Medulla oblongata (tissue), 1 donor: ENCODE measurements at regions not wholly inside any gene's neighbourhood (a gene's known extent, or its start where the extent isn't known, plus 50 kb on each side); places are given as distances from the start of the nearest gene placed in this dataset.
"Not testable (repeated sequence)": the region's sequence is repeated elsewhere in the genome, so short reads cannot be mapped to it uniquely, and the experiment has no call there.

Source experiments
- DNase-seq: peaks from one replicate; pipeline ENCODE4 v3.0.0-alpha.2; 2015; ENCODE audit errors: extremely low spot score

DNA sequence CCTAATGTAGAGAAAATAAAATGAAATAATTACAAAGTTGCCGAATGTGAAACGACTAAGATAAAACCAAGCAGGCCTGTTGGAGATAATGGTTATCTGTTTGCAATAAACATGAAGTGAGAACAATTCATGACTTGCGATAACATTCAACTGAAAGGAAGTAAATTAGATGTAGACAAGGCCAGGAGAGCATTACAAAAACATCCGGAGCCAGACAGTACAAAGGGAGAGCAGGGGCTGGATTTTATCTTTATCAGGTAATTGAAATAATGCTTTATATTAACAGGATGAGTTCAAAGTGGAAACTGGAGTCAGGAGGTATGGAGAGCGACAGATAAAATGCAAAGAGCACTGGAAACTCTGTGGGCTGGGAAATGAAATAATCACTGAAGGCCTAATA, 265.6 kb upstream of the GOT2 start:
- no peak for DNase-seq

DNA sequence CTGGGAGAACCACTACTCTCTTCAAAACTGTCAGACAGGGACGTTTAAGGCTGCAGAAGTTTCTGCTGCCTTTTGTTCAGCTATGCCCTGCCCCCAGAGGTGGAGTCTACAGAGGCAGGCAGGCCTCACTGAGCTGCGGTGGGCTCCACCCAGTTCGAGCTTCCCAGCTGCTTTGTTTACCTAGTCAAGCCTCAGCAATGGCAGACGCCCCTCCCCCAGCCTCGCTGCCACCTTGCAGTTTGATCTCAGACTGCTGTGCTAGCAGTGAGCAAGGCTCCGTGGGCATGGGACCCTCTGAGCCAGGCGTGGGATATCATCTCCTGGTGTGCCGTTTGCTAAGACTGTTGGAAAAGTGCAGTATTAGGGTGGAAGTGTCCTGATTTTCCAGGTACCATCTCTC, 258.6 kb upstream of the GOT2 start:
- not testable (repeated sequence) for DNase-seq

DNA sequence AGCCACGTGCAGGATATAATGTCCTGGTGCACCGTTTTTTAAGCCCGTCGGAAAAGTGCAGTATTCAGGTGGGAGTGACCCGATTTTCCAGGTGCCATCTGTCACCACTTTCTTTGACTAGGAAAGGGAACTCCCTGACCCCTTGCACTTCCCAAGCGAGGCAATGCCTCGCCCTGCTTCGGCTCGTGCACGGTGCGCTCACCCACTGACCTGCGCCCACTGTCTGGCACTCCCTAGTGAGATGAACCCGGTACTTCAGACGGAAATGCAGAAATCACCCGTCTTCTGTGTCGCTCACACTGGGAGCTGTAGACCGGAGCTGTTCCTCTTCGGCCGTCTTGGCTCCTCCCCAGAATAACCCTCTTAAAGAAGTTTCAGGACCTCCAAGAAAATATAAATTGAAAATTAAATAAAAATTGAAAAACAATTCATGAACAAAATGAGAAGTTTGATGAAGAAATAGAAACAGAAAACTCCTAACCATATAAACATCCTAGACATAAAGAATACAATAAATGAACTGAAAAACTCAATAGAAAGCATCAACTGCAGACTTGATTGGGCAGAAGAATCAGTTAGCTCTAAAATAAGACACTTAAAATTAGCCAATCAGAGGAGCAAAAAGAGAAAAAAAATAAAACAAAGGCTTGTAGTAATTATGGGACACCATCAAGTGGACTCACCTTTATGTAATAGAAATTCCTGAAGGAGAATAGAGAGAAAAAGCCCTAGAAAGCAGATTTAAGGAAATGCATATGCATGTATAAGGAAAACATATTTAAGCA, 249.3 kb upstream of the GOT2 start:
- not testable (repeated sequence) for DNase-seq

DNA sequence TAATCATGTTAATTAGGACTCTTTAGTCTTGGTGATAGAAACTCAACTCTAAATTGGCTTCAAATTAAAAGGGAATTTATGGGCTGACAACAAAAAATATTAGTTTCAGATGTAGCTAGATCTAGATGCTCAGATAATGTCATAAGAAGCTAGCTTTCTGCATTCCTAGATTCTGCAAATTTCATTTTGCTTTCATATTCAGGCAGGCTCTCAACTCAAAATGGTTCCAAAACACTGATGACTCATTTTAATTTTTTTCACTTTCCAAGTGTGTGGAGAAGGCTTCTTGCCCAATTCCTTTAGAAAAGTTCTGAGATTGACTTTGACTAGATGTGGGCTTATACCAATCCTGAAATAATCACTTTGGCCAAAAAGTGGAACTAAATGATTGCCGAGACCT, 236.7 kb upstream of the GOT2 start:
- DNase-seq: no peak

DNA sequence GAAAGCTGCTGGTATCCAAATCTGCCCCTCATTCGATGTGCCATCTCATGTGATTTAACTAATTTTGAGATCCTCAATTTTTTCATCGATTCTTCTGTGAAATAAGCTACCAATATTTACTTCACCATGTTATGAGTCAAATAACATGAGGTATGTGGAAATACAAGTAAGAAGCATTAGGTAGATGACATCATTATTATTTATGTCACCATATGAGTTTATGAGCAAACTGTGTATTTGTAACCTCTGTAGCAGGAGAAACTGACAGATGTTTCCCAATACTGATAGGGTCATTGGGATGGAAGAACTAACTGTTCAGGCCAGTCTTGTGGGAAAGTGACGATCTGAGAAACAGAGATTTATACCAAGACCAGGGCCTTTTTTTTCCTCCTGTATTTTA, 229.4 kb upstream of the GOT2 start:
- DNase-seq: no peak

DNA sequence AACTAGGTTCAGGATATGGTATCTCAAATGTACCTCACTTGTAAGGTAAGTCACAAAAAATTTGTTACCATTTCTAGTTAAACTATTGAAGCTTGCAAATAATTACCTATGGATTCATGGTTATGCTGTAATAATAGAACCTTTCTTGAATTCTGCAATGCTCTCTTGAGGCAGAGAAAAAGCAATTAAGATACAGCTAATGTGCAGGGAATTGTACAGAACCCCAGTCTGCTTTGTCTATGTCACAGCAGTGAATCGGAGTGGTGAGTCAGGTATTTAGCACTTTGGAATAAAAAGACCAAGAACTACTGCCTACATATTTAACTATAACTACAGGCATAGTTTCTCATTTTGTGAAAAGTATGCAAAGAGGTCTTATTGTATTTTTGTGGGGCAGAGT, 228.7 kb upstream of the GOT2 start:
- DNase-seq: no peak

DNA sequence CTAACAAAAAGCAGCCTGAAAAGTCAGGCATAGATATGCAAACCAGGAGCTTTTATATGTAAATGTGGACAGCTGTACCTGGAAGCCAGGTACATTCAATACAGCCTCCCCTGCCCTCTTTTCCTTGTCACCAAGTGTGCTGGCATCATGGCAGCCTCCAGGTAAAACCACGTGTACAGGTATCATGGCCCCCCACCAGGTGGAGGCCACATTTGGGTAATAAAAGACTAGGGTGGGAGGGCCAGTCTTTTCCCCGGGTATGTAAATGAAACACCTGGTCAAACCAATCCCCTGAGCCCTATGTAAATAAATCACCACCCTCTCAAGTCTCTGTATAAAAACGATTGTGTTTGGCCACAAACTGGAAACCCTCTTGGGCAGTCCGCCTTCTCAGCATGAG, 226.4 kb upstream of the GOT2 start:
- DNase-seq: no peak

DNA sequence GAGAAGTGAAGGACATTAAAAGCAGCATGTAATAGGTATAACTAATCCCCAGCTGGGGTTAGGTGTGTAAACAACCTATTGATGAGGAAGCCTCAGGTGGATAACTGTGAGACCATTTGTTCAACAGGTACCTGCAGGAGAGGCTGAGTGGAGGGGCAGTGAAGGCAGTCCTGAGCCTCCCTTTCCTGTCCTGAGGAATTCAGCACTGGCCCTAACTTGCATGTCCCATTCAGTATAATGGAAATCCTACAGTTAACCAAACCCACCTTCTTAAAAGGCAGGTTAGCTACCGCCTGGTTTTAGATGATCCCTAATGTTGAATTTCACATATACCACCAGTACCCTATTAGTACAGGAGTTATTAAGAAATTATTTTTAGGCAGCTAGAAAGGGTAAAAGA, 225.9 kb upstream of the GOT2 start:
- no peak for DNase-seq

DNA sequence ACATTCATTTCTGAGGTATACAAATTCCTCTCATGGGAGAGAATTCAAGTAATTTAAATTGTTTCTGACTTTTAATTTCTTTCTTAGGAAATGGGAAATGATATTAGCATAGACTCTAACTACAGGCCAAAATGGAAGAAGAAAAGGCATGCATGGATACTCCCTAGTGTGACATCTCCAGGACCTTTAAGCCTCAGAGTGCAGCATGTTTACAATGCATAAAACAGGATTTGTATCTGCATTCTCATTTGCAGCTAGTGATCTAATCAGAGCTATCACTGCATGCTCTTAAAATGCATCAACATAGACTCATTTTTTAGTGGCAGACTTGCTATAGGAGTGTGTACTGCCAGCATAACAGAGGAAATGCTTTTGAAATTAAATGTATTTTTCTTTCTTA, 224.6 kb upstream of the GOT2 start:
- DNase-seq: no peak

DNA sequence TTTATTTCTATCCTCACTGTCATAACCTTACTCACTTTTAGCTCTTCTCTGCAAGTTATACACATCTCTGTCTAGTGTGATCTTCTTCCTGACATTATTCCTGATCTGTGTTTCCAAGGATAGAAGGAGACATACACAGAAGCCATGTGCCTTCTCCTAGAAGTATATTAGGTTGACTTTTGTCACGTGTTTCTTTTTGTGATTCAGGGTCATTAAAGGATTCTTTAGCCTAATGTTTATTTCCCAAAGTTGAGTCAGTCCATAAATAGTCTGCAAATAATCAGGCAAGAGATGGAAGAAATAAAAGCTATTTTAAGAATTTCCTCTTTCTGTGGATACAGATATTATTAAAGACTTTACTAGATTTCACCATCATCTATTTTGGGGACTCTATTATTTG, 214.1 kb upstream of the GOT2 start:
- DNase-seq: no peak

DNA sequence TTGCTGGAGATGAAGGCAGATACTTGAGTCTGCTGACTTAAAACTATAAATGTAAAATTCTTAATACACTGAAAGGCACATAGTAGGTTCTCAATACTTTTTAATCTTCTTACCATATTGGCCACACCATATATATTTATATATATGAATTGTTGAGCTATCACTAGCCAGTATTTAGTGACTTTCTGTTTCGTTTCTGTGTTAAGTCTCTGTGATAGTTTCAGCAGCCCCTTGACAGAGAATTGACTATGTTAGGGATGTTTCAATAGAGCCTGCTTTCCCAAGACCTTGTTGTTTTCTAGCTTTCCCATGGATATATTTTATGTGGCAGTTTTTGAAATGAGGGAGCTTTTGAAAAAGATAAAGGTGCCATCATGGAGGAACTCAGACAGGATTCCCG, 206.5 kb upstream of the GOT2 start:
- DNase-seq: no peak

DNA sequence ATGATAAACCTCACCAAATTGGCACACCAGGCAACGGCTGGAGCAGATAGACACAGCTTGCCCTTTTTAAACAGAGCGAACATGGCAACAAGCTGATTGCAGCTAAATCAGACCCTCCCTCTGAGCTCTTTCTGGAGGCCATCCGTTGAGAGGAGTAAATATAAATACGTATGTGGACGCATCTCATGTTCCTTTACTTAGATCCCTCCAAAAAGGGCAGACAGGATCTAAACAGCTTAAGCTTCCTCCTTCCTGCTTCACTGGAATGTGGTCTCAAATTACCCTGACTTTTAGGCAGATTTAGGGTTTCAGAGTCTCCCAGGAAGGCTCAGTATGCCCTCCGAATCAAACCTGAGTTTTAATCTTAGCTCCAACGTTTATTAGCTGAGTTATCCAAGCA, 204.7 kb upstream of the GOT2 start:
- DNase-seq: no peak

DNA sequence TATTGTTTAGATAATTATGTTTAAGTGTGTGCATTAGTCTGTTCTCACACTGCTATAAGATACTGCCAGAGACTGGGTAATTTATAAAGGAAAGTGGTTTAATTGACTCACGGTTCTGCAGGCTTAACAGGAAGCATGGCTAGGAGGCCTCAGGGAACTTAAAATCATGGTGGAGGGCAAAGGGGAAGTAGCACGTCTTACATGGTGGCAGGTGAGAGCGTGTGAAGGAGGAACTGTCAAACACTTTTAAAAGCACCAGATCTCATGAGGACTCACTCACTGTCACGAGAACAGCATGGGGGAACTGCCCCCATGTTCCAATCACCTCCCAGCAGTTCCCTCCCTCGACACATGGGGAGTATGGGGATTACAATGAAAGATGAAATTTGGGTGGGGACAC, 203.5 kb upstream of the GOT2 start:
- no peak for DNase-seq

DNA sequence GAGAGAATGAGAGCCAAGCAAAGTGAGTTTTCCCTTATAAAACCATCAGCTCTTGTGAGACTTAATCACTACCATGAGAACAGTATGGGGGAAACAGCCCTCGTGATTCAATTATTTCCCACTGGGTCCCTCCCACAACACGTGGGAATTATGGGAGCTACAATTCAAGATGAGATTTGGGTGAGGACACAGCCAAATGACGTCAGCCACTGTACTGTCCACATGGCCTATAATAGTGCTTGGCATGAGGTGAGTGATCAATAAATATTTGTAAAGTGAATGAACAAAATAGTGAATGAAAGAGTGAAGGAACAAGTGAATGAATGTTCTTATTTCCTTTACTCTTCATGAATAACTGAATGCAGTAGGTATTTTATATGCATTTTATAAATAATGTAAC, 199.1 kb upstream of the GOT2 start:
- DNase-seq: no peak

DNA sequence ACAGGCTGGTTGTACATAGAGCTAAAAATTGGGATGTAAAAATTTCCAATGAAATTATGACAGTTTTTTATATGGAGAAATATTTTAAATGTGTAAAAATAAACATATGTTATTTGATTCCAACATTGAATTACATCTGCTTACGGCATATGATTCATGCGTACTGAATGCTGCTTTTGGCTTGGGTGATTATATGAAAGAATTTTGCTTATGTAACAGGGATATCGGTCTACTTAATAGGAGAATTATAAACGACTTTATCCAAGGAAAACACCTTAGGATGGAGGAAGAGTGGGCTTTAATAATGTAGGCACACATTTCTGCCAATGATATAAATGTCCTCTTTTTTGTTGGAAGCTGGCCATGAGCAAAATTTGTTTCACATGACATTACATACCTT, 197.3 kb upstream of the GOT2 start:
- DNase-seq: no peak

DNA sequence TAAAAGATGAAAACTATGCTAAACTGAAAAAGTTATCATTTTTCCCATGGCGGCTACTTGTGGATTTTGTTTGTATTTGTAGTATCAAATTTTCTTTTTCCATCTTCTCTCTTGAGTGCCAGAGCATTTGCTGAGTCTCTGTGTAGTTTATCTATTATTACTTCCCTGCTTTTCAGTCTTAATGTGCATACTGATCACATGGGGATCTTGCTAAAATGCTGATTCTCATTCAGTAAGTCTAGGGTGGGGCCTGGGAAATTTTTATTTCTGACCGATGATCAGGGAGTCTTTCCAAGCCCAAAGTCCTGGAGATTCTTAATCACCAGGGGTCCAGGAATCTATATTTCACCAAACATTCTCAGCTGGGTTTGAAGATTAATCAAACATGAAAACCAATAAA, 189.0 kb upstream of the GOT2 start:
- no peak for DNase-seq

DNA sequence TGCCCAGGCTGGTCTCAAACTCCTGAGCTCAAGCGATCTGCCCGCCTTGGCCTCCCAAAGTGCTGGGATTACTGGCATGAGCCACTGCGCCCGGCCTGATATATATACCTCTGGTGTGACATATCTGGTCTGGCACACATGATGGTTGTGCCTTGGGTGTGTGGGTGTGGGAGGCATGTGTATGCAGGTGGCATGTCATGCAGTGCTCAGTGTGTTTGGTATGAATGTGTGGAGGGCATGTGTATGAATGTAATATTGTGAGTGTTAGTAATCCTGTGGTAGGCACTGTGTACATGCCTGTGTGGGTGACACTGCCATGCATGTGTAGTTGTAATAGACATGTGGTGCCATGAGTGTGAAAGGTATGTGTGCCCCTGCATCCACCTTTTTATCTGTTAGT, 179.3 kb upstream of the GOT2 start:
- no peak for DNase-seq

DNA sequence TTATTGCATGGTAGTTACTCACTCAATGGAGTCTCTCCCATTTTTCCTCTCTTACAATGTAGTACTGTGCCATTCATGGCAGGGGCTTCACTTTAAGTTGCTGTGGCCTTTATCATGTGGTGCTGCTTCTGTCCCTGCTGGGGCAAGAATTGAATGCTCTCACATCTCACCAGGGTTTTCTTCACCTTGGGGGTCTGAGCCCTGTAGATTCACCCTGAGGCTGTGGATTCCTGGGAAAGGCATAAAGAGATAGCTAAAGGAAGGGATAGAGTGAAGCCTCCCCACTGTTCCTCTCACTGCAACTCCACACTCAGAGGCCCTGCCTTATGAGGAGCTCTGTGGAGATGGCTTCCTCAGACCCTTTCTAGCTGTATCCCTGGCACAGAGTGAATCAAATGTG, 178.5 kb upstream of the GOT2 start:
- DNase-seq: no peak

DNA sequence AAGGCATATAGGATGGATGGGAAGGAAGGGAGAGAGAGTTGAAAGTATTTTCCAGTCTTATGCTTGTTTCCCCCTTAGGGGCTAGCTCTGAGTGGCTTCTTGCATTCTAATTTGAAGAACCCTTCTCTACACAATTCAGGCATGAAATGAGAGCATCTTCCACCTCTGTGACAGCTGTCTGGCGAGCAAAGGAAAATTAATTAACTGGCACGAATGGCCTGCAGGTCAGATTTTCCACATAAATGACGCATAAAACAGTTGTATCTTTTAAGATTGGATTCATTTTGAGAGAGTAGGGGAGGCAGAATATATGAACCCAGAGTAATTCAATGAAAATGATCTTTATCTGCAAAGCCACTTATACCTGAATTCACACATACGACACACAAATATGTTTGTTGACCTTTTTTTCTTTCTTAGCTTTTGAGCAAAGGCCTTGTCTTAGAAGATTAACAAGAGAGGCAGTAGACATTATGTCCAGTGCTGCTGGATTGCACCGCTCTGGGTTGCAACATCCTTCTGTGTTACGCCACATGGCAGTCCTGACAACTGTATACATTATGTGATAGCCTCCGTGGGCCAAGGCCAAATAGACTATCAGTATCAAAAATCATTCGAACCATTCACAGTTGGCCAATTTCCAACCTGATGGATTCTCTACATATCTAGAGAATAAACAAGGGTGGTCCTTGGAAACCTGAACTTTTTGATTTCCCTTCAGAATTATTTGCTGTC, 173.0 kb upstream of the GOT2 start:
- no peak for DNase-seq

DNA sequence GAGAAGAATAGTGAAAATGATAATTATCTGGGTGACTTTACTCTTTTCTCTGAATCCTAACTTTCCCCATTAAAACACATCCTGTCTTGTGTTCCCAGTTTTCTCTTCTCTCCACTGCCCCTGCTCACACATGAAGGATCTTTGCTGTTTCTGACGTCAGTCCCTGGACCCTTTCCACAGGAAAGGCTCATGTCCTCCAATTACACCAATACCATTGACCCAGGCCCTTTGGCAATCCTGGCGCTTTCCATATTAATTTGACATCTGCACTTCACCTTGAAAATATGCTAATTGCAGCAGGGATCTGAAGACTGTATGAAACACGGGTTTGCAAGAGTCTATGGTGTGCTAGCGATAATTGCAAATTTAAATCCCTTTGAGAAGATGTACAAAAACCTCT, 170.2 kb upstream of the GOT2 start:
- no peak for DNase-seq

DNA sequence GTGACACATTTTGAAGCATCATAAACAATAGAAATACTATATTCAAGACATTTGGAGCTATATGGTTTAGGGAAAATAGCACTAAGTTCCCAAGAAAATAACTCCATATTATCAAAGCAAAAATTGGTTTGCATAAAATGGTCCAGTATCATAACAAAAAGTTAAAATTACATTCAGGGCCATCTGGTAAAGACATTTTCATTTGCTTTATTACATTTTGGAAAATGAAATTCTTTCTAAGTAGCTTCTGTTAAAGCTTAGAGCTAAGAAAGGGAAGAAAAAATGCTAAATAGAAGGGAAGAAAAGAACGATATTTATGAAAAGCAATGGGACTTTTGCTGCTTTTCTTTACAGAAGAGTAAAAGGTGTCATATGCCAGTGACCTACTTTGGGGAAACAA, 155.4 kb upstream of the GOT2 start:
- no peak for DNase-seq

DNA sequence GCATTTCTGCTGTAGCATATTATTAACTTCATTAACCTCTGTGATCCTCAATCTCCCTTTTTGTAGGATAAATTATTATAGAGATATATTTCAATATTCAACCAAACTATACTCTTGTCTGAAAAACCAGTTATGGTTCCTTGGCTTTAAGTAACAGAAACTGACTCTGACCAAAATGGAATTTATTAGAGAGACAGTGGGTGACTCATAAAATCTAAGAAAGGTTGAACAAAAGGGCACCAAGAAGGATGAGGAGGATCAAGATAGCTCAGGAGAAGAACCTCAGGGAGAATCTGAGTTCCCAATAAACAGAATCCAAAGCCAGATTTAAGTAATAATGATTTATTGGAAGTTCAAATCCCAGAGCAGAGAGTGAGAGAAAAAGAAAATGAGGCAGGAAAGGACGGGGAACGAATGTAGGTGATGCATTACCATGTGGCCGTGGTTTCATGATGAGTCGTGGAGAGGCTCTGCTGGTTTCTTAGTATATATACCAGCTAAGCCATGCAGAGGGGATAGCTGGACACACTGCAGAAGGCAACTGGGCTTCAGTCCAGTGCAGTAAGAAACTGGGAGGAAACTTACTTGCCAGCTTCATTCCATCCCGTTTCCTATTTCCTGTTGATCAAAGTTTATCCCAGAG, 151.5 kb upstream of the GOT2 start:
- DNase-seq: no peak

DNA sequence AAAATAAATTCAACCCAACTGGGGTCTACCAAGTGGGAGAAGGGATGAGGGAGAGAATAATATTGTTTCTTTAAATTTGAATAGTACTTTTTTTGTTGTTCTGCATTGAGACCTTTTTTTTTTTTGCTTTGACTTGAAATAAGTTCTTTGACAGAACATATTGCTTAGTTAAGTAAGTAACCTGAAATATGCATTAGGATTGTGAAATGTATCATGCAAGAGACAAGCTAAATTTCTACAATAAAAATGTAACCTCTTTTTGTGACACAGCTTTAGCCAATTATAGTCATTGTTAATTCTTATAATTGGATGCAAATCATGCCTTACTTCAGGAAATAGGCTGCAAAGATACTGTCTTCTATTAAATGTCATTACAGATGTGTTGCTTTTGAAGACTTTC, 150.0 kb upstream of the GOT2 start:
- DNase-seq: no peak
